Bone marrow (tissue), 2 donors: ENCODE measurements at regions not wholly inside any gene's neighbourhood (a gene's known extent, or its start where the extent isn't known, plus 50 kb on each side); places are given as distances from the start of the nearest gene placed in this dataset.

ENCODE experiments used
- DNase-seq, 2 donors: peaks; one replicate each; lab custom pipeline; 2025; lab: John Stamatoyannopoulos, UW

GRCh38 chr18:30527917-30528316 is 514.6 kb downstream of the DSC3 start:
- no peak for DNase-seq

- DNase-seq: no peak
These were observed 515.3 kb downstream of the DSC3 start for GRCh38 chr18:30527226-30527625.

- DNase-seq: no peak
These were observed 520.1 kb downstream of the DSC3 start for GRCh38 chr18:30522288-30522929.

- no peak for DNase-seq
These were observed 528.5 kb downstream of the DSC3 start for GRCh38 chr18:30514059-30514458.

- no peak for DNase-seq
These were observed 529.7 kb downstream of the DSC3 start for GRCh38 chr18:30512872-30513271.

- DNase-seq: no peak
These were observed 531.7 kb downstream of the DSC3 start for GRCh38 chr18:30510882-30511281.

- DNase-seq: no peak
These were observed 540.9 kb downstream of the DSC3 start for GRCh38 chr18:30501594-30501993.

- no peak for DNase-seq
These were observed 542.1 kb downstream of the DSC3 start for GRCh38 chr18:30500240-30500945.

- no peak for DNase-seq
These were observed 542.8 kb downstream of the DSC3 start for GRCh38 chr18:30499721-30500120.

GRCh38 chr18:30492552-30493129 is 549.9 kb downstream of the DSC3 start:
- DNase-seq: no peak

- no peak for DNase-seq
These were observed 550.6 kb downstream of the DSC3 start for GRCh38 chr18:30491815-30492551.

- DNase-seq: no peak
These were observed 552.5 kb downstream of the DSC3 start for GRCh38 chr18:30489890-30490643.

GRCh38 chr18:30487962-30488361 is 554.6 kb downstream of the DSC3 start:
- DNase-seq: no peak

- no peak for DNase-seq
These were observed 555.7 kb downstream of the DSC3 start for GRCh38 chr18:30486856-30487255.

- DNase-seq: no peak
These were observed 557.5 kb downstream of the DSC3 start for GRCh38 chr18:30485078-30485477.

- DNase-seq: no peak
These were observed 560.7 kb downstream of the DSC3 start for GRCh38 chr18:30481871-30482270.

GRCh38 chr18:30469091-30469490 is 573.5 kb downstream of the DSC3 start:
- DNase-seq: no peak

- no peak for DNase-seq
These were observed 577.4 kb downstream of the DSC3 start for GRCh38 chr18:30465096-30465495.

GRCh38 chr18:30457156-30457555 is 585.4 kb downstream of the DSC3 start:
- DNase-seq: no peak

- DNase-seq: no peak
These were observed 586.8 kb downstream of the DSC3 start for GRCh38 chr18:30455741-30456140.

- no peak for DNase-seq
These were observed 587.6 kb downstream of the DSC3 start for GRCh38 chr18:30454920-30455319.

- DNase-seq: no peak
These were observed 590.6 kb downstream of the DSC3 start for GRCh38 chr18:30451981-30452380.
